Body of pancreas (tissue), 4 donors: ENCODE measurements at regions not wholly inside any gene's neighbourhood (a gene's known extent, or its start where the extent isn't known, plus 50 kb on each side); places are given as distances from the start of the nearest gene placed in this dataset.

ENCODE experiments used
- POLR2A ChIP-seq, 3 donors: fragments of 450-650 bp; IDR thresholded peaks; one replicate each; pipeline ENCODE4 v1.6.1; 2016; ENCODE audit warnings: antibody characterized with exemption in 3 of 3, mild to moderate bottlenecking in 2 of 3
- TF ChIP-seq, protein P1 (sequence below), 7 experiments: fragments of 450-650 bp in 4 of 7; fragments of 200-600 bp in 3 of 7; sonication (generic) in 3 of 7; IDR thresholded peaks; one replicate each; pipeline ENCODE4 v1.5.1; 2016 to 2019; ENCODE audit warnings: antibody characterized with exemption in 7 of 7

DNA sequence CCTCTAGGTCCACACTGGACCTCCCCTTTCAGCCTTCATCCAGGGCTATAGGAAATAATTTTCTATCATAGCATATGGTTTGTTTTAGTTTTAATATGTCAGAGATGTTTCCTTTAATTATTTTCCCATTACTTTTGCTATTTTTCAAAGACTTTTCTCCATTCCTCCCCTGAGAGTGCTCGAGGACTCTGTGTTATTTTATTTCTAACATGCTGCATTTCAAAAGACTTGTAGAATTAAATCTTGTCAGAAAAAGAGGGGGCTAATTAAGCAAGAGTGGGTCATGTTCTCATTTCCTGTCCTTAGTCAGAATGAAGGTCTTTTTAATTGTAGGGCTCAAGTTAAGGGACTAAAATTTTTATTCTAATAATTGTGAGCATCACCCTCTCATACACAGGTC is 71.6 kb upstream of the CTTNBP2 start:
- TF ChIP-seq, protein P1, sequence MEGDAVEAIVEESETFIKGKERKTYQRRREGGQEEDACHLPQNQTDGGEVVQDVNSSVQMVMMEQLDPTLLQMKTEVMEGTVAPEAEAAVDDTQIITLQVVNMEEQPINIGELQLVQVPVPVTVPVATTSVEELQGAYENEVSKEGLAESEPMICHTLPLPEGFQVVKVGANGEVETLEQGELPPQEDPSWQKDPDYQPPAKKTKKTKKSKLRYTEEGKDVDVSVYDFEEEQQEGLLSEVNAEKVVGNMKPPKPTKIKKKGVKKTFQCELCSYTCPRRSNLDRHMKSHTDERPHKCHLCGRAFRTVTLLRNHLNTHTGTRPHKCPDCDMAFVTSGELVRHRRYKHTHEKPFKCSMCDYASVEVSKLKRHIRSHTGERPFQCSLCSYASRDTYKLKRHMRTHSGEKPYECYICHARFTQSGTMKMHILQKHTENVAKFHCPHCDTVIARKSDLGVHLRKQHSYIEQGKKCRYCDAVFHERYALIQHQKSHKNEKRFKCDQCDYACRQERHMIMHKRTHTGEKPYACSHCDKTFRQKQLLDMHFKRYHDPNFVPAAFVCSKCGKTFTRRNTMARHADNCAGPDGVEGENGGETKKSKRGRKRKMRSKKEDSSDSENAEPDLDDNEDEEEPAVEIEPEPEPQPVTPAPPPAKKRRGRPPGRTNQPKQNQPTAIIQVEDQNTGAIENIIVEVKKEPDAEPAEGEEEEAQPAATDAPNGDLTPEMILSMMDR (IDR thresholded peaks at IDR 0.05), result no peak
- no peak for TF ChIP-seq POLR2A (IDR thresholded peaks at IDR 0.05)
